ENCODE measurements at regions not wholly inside any gene's neighbourhood (a gene's known extent, or its start where the extent isn't known, plus 50 kb on each side); places are given as distances from the start of the nearest gene placed in this dataset.

DNA sequence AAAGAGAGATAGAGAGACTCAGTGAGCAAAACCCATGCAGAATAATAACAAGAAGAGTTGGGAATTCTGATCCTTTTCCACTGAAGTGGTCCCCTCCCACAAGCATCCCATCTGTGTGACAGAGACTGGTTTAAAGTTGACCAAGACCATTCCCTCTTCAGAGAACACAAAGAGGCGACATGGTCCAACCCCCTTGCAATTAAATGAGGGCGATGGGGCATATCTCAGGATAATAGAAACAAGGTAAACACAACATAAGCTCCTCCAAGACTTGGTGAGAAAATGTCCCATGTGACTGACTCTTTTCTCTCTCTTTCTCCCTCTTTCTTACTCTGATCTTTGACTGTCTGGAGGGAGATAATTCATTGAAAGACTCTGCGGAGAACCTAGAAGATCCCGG, 526.7 kb downstream of the SOX11 start:
- DNase-seq (ENCODE audit: low read depth, low spot score) = no peak
- no peak overlapping the region for H3K27ac ChIP-seq

DNA sequence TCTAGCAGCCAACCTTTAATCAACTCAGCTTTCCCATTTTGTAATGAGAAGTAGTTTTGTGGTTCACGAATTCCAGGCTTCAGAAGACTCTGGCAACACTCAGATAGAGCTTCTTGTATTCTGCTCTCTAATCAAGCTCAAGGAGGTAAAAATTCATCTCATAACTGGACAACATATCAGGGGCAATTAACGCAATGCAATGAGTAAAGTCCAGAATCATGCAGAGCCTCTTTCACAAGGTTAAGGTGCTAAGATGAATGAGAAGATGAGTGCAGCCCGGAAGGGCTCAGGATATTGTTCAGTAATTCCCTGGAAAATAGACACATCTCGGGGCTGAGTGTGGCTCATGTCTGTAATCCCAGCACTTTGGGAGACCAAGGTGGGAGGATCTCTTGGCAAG, 527.7 kb downstream of the SOX11 start:
- DNase-seq (ENCODE audit: low read depth, low spot score) = no peak
- H3K27ac ChIP-seq = no peak overlapping the region

DNA sequence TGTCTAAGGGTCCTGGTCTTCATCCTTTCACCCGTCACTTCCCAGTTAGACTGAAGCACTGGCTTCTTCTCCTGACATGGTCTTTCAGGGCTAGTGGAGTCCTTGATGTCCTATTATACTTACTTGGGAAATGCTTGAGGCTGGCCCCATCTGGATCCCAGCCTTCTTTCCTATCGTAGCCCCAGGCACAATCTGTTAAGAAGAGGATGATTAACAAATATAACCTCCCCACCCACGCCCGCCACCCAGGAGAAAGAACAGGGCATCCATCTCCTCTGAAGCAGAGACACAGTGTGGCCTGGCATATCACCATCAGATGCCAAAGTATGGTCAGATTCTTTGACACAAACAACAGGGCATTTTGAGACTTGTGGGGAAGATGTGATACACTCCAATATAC, 530.1 kb downstream of the SOX11 start:
- H3K27ac ChIP-seq = no peak overlapping the region
- no peak for DNase-seq (ENCODE audit: low read depth, low spot score)

GRCh38 chr2:6224267-6224666, 532.1 kb downstream of the SOX11 start:
- H3K27ac ChIP-seq = no peak overlapping the region
- DNase-seq (ENCODE audit: low read depth, low spot score) = no peak

GRCh38 chr2:6228251-6228650, 536.1 kb downstream of the SOX11 start:
- H3K27ac ChIP-seq = no peak overlapping the region
- no peak for DNase-seq (ENCODE audit: low read depth, low spot score)

GRCh38 chr2:6231166-6231565, 539.0 kb downstream of the SOX11 start:
- DNase-seq (ENCODE audit: low read depth, low spot score) = no peak
- no peak overlapping the region for H3K27ac ChIP-seq

GRCh38 chr2:6233993-6234392, 541.8 kb downstream of the SOX11 start:
- no peak for DNase-seq (ENCODE audit: low read depth, low spot score)
- H3K27ac ChIP-seq = no peak overlapping the region

GRCh38 chr2:6234702-6235101, 542.5 kb downstream of the SOX11 start:
- no peak for DNase-seq (ENCODE audit: low read depth, low spot score)
- no peak overlapping the region for H3K27ac ChIP-seq

DNA sequence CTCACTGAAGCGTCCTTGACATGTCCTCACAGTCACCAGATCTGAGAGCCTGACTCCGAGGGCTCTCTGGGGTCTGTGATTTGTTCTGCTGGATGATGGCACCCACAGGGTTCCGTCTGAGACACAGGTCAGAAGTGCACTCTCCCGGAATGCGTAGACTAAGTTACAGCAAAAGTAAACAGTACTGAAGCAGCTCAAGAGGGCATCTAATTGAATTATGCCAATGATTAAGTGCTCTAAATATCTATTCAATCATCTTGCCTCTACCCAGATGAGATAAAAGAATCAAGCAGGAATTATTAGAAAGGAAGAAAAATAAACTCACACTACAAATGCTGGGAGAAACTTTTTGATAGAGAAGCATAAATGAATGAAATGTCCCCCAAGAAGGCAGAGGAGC, 544.1 kb downstream of the SOX11 start:
- H3K27ac ChIP-seq = no peak overlapping the region
- DNase-seq (ENCODE audit: low read depth, low spot score) = no peak

GRCh38 chr2:6237039-6237660, 545.0 kb downstream of the SOX11 start:
- no peak for DNase-seq (ENCODE audit: low read depth, low spot score)
- H3K27ac ChIP-seq = no peak overlapping the region

- H3K27ac ChIP-seq = no peak overlapping the region
- DNase-seq (ENCODE audit: low read depth, low spot score) = no peak
These were observed 557.4 kb downstream of the SOX11 start for GRCh38 chr2:6249557-6249956.

- no peak for DNase-seq (ENCODE audit: low read depth, low spot score)
- H3K27ac ChIP-seq = no peak overlapping the region
These were observed 562.3 kb downstream of the SOX11 start for GRCh38 chr2:6254441-6254840.

GRCh38 chr2:6264198-6264597, 572.0 kb downstream of the SOX11 start:
- no peak for DNase-seq (ENCODE audit: low read depth, low spot score)
- H3K27ac ChIP-seq = no peak overlapping the region

DNA sequence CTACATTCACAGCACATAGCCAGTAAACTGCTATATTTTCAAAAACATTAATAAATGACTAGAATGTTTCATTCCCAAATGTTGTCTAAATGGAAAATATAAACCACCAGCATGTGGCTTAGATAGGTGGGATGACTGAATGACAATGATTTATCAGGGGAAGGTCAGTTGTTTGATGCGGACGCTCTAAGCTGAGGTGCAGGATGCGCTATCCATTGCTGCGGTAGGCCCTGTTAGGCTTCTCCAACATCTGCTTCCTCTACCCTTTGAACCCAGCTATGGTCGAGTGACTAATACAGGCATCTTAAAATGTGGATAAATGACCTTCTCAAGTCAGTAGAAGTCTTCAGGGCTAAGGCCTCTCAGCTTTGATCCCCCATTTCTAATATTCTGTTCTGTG, 584.2 kb downstream of the CMPK2 start:
- no peak overlapping the region for H3K27ac ChIP-seq
- no peak for DNase-seq (ENCODE audit: low read depth, low spot score)

- no peak overlapping the region for H3K27ac ChIP-seq
- no peak for DNase-seq (ENCODE audit: low read depth, low spot score)
These were observed 582.4 kb downstream of the CMPK2 start for GRCh38 chr2:6283259-6283658.

- no peak for DNase-seq (ENCODE audit: low read depth, low spot score)
- no peak overlapping the region for H3K27ac ChIP-seq
These were observed 578.3 kb downstream of the CMPK2 start for GRCh38 chr2:6287406-6287805.

GRCh38 chr2:6288791-6289190, 576.9 kb downstream of the CMPK2 start:
- no peak for DNase-seq (ENCODE audit: low read depth, low spot score)
- no peak overlapping the region for H3K27ac ChIP-seq

GRCh38 chr2:6290217-6291015, 575.3 kb downstream of the CMPK2 start:
- no peak overlapping the region for H3K27ac ChIP-seq
- DNase-seq (ENCODE audit: low read depth, low spot score) = no peak

GRCh38 chr2:6294791-6295190, 570.9 kb downstream of the CMPK2 start:
- DNase-seq (ENCODE audit: low read depth, low spot score) = no peak
- no peak overlapping the region for H3K27ac ChIP-seq

GRCh38 chr2:6297238-6297637, 568.5 kb downstream of the CMPK2 start:
- no peak overlapping the region for H3K27ac ChIP-seq
- no peak for DNase-seq (ENCODE audit: low read depth, low spot score)

DNA sequence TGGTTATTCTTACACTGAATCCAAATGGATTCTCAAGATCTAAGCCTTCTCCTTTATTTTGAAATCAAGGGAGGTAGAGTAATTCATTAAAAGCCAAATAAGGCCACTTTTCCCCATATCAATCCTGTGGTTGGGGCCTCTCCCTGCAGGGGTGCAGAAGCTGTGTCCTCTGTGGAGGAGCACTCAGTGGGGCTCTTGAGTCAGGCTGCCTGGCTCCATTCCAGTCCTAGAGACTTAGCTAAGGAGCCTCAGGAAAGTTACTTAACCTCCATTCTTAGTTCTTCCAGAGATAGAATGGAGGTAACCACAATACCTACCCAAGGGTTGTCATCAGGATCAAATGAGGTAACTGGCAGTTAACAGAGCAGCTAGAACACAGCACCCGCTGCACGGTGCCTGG, 564.3 kb downstream of the CMPK2 start:
- no peak overlapping the region for H3K27ac ChIP-seq
- DNase-seq (ENCODE audit: low read depth, low spot score) = no peak

- H3K27ac ChIP-seq = no peak overlapping the region
- DNase-seq (ENCODE audit: low read depth, low spot score) = no peak
These were observed 556.7 kb downstream of the CMPK2 start for GRCh38 chr2:6308986-6309385.
